Transverse colon (tissue), 4 donors: ENCODE measurements at regions not wholly inside any gene's neighbourhood (a gene's known extent, or its start where the extent isn't known, plus 50 kb on each side); places are given as distances from the start of the nearest gene placed in this dataset.

Experiments
- DNase-seq: peaks from one replicate; pipeline ENCODE4 v3.0.0-alpha.2; 2019
- H3K27ac ChIP-seq, 4 donors: fragments of 200-600 bp; sonication (generic); 2 replicates each; pipeline ENCODE4 v1.5.1; 2016 to 2018; ENCODE audit warnings: inconsistent platforms in 4 of 4
- H3K27me3 ChIP-seq: fragments of 200-600 bp; sonication (generic); 2 replicates; pipeline ENCODE4 v1.5.1; 2017; ENCODE audit warnings: inconsistent platforms
- H3K36me3 ChIP-seq, 4 donors: fragments of 200-600 bp; sonication (generic); 2 replicates each; pipeline ENCODE4 v1.5.1; 2017 to 2019; ENCODE audit warnings: inconsistent platforms in 4 of 4
- H3K4me1 ChIP-seq, 4 donors: fragments of 200-600 bp; sonication (generic); 2 replicates each; pipeline ENCODE4 v1.5.1; 2017 to 2020; ENCODE audit warnings: inconsistent platforms in 4 of 4
- H3K4me3 ChIP-seq, 4 donors: fragments of 200-600 bp; sonication (generic); 1 replicate in 1 of 4; 2 replicates in 3 of 4; pipeline versions ENCODE4 v1.5.1 to v1.6.1; 2017 to 2019; ENCODE audit warnings: inconsistent platforms in 4 of 4
- H3K9me3 ChIP-seq, 2 donors: fragments of 200-600 bp; sonication (generic); 2 replicates each; pipeline ENCODE4 v1.5.1; 2017 to 2019; ENCODE audit warnings: inconsistent platforms in 2 of 2
- CTCF ChIP-seq, 5 experiments: fragments of 200-600 bp in 3 of 5; fragments of 450-650 bp in 2 of 5; sonication (generic) in 3 of 5; IDR thresholded peaks; 1 replicate in 2 of 5; 2 replicates in 3 of 5; pipeline ENCODE4 v1.5.1; 2016 to 2017; ENCODE audit warnings: antibody characterized with exemption in 5 of 5, inconsistent platforms in 3 of 5, mild to moderate bottlenecking in 2 of 5, moderate library complexity in 1 of 5
- EP300 ChIP-seq: sonication (generic); formaldehyde crosslinking; IDR thresholded peaks from one replicate; pipeline ENCODE4 v1.6.1; 2017; ENCODE audit warnings: antibody characterized with exemption, low read depth
- POLR2A ChIP-seq: fragments of 450-650 bp; IDR thresholded peaks from one replicate; pipeline ENCODE4 v1.6.1; 2016; ENCODE audit warnings: antibody characterized with exemption, mild to moderate bottlenecking, moderate library complexity
- POLR2AphosphoS5 ChIP-seq, 3 donors: sonication (generic); formaldehyde crosslinking; IDR thresholded peaks; one replicate each; pipeline ENCODE4 v1.6.1; 2016; ENCODE audit warnings: antibody characterized with exemption in 3 of 3
- WGBS, 2 donors: methylation state at CpG; one replicate each; pipeline ENCODE4 v1.1.5; 2018; ENCODE audit warnings: low coverage in 1 of 2; 5-methylcytosine and 5-hydroxymethylcytosine counted together
- in situ Hi-C, 4 donors: fragments of 200-750 bp; cut with MboI; loops; one replicate each; pipeline versions ENCODE4 v1.15.0 to v1.15.1; 2017; ENCODE audit warnings: low sequenced_read_pairs in 3 of 4, low pct_ligation_motif_present in 1 of 4, low pct_unique_long_range_greater_than_20kb in 1 of 4
- intact Hi-C: fragments of 100-400 bp; cut with DNase I; formaldehyde crosslinking; loops from one replicate; pipeline ENCODE4 v1.15.1; 2023; ENCODE audit warnings: low total_unique reads

DNA sequence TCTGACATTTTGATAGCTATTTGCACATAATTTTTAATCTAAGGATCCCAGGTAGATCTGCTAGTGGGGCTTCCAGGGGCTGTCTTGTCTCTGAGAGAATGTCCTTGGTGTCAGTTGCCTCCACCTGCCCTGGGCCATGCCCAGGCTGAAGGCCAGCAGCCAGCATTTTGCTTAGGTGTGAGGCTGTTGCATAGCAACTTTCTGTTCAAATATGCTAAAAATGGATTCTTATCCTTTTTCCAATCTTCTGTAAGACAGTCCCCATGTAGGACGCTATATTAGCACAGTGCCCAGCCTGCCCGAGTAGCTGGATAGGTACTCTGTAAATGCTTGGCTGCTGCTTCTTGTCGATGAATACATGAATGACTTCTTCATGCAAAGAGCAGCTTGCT is 62.5 kb upstream of the CITED2 start:
- Histone ChIP-seq H3K27ac (no peak overlapping the region), H3K4me3 (no peak overlapping the region)
- intact Hi-C loops = no loop called here

GRCh38 chr6:139436200-139436956 is 61.9 kb upstream of the CITED2 start:
- Histone ChIP-seq H3K27ac (no peak overlapping the region), H3K27me3 (no peaks in the 10 kb centered on the region), H3K4me1 (peaks cover 0 to 8% (median 3%) of the 10 kb centered on the region in 4 donors), H3K9me3 (no peaks in the 10 kb centered on the region), H3K36me3 (no peaks in the 10 kb centered on the region), H3K4me3 (no peak overlapping the region)
- 83 to 91% methylated on average over 3 to 7 of the region's 7 CpGs for WGBS, 2 donors
- in situ Hi-C loops (no loop called here), intact Hi-C loops (no loop called here)
- TF ChIP-seq EP300 (no peak), POLR2A (no peak), POLR2AphosphoS5 (IDR thresholded peaks at IDR 0.05) (no peak), CTCF (IDR thresholded peaks at IDR 0.05) (no peak)
- no peak for DNase-seq

More for the DNA sequence above, 62.5 kb upstream of the CITED2 start:
- Histone ChIP-seq H3K36me3 (no peaks in the 10 kb centered on the region), H3K4me1 (peaks cover 0 to 8% (median 3%) of the 10 kb centered on the region in 4 donors), H3K9me3 (no peaks in the 10 kb centered on the region), H3K27me3 (no peaks in the 10 kb centered on the region)
- DNase-seq = no peak
- TF ChIP-seq POLR2AphosphoS5 (IDR thresholded peaks at IDR 0.05) = no peak
- TF ChIP-seq POLR2A = no peak
- TF ChIP-seq EP300 = no peak
- no peak for TF ChIP-seq CTCF (IDR thresholded peaks at IDR 0.05)
- in situ Hi-C loops = no loop called here
- 83 to 94% methylated on average over 3 of the region's 3 CpGs for WGBS, 2 donors

DNA sequence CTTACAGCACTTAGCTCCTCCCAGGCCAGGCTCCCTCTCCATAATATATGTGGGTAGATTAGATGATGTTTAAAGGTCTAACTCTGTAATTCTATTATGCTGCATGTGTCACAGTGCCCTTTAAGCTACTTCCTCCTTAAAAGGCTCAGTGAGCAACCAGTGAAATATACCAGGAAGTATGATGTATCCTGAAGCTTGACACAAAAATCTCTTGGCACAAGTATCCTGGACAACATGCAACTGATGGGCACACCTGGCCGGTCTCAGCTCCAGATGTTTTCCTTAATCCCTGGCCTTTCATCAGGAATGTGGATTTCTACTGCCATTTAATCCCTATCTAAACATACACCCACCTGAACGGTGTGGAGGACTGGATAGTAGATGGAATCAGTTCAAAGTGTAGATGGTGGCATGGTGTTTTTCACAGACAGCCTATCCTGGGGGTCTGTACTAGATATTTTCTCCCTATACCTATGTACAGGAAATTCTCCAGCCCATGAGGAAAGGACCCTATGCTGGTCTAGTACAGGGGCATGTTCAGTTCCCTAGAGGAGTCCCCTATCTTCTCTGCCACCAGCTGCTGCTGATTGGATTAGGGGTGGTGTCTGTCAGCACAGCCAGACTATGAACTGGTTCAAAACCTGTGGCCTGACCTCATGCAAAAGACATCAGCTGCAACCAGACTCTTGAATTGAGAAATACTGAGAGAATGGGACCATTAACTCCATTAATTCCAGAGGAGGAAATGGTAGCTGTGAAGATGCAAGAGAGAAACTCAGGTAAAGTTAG is 59.4 kb upstream of the CITED2 start:
- H3K27ac ChIP-seq = peak overlapping the region in 1 of 4 donors; percentile 11
- H3K4me3 ChIP-seq = no peak overlapping the region
- H3K4me1 ChIP-seq = peaks cover 0 to 8% (median 3%) of the 10 kb centered on the region in 4 donors
- no peaks in the 10 kb centered on the region for H3K27me3 ChIP-seq
- intact Hi-C loops (no loop called here), in situ Hi-C loops (no loop called here)
- DNase-seq = peak; percentile 11
- H3K36me3 ChIP-seq = no peaks in the 10 kb centered on the region
- 44% methylated on average over 2 of the region's 2 CpGs; no CpG with 5 or more reads in 1 of the 2 donors for WGBS, 2 donors
- TF ChIP-seq EP300 (no peak), POLR2A (no peak), POLR2AphosphoS5 (IDR thresholded peaks at IDR 0.05) (no peak), CTCF (IDR thresholded peaks at IDR 0.05) (no peak)
- H3K9me3 ChIP-seq = no peaks in the 10 kb centered on the region

DNA sequence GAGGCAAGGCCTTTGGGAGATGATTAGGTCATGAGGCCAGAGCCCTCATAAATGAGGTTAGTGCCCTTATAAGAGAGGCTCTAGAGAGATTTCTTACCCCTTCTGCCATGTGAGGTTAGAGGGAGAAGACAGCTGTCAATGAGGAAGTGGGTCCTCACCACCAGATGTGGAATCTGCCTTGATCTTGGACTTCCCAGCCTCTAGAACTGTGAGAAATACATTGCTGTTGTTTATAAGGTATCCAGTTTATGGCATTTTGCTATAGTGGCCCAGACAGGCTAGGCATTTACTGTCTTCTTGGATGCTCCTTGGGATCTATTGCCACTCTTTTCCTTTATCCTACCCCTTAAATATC is 57.1 kb upstream of the CITED2 start:
- no peak for DNase-seq
- Histone ChIP-seq H3K27ac (no peak overlapping the region), H3K27me3 (no peaks in the 10 kb centered on the region), H3K9me3 (no peaks in the 10 kb centered on the region), H3K4me1 (peaks cover 0 to 8% (median 3%) of the 10 kb centered on the region in 4 donors), H3K4me3 (no peak overlapping the region), H3K36me3 (no peaks in the 10 kb centered on the region)
- TF ChIP-seq EP300 = no peak
- in situ Hi-C loops = no loop called here
- intact Hi-C loops = no loop called here
